Parathyroid adenoma (tissue), 2 donors: ENCODE measurements at regions not wholly inside any gene's neighbourhood (a gene's known extent, or its start where the extent isn't known, plus 50 kb on each side); places are given as distances from the start of the nearest gene placed in this dataset.

Experiments used
- H2AFZ ChIP-seq: fragments of 300-600 bp; sonication (generic); one replicate; pipeline ENCODE4 v1.7.0; 2017; ENCODE audit warnings: antibody characterized with exemption, mild to moderate bottlenecking
- H3K27ac ChIP-seq: fragments of 300-600 bp; sonication (generic); one replicate; pipeline ENCODE4 v1.7.0; 2017
- H3K27me3 ChIP-seq: fragments of 300-600 bp; sonication (generic); one replicate; pipeline ENCODE4 v1.7.0; 2017; ENCODE audit warnings: low read length; ENCODE audit not compliant: control insufficient read depth, insufficient read depth
- H3K36me3 ChIP-seq: fragments of 300-600 bp; sonication (generic); one replicate; pipeline ENCODE4 v1.7.0; 2017; ENCODE audit warnings: low read length; ENCODE audit not compliant: control insufficient read depth, insufficient read depth
- H3K4me1 ChIP-seq: fragments of 300-600 bp; sonication (generic); one replicate; pipeline ENCODE4 v1.7.0; 2017; ENCODE audit warnings: control low read depth
- H3K4me2 ChIP-seq: fragments of 300-600 bp; sonication (generic); one replicate; pipeline ENCODE4 v1.7.0; 2017; ENCODE audit warnings: low read length
- H3K4me3 ChIP-seq: fragments of 300-600 bp; sonication (generic); one replicate; pipeline ENCODE4 v1.7.0; 2017; ENCODE audit warnings: low read depth, low read length
- H3K79me2 ChIP-seq: fragments of 300-600 bp; sonication (generic); one replicate; pipeline ENCODE4 v1.7.0; 2017; ENCODE audit warnings: control low read depth
- H3K9ac ChIP-seq: fragments of 300-600 bp; sonication (generic); one replicate; pipeline ENCODE4 v1.7.0; 2017; ENCODE audit warnings: mild to moderate bottlenecking
- H3K9me3 ChIP-seq: fragments of 300-600 bp; sonication (generic); one replicate; pipeline ENCODE4 v1.7.0; 2017; ENCODE audit warnings: low read length; ENCODE audit not compliant: control insufficient read depth
- CTCF ChIP-seq: fragments of 300-600 bp; sonication (generic); IDR thresholded peaks from one replicate; pipeline ENCODE4 v1.7.0; 2017; ENCODE audit warnings: antibody characterized with exemption, mild to moderate bottlenecking
- donor health status: primary hyperparathyroidism.

GRCh38 chr21:16789636-16790035 lies 723.2 kb upstream of the CXADR start:
- Histone ChIP-seq H3K4me3 (no peak overlapping the region), H3K27ac (no peak overlapping the region), H3K9me3 (no peaks in the 10 kb centered on the region), H3K4me1 (no peaks in the 10 kb centered on the region), H3K36me3 (no peaks in the 10 kb centered on the region), H2AFZ (no peak overlapping the region), H3K4me2 (no peak overlapping the region), H3K9ac (no peak overlapping the region), H3K79me2 (no peaks in the 10 kb centered on the region), H3K27me3 (no peaks in the 10 kb centered on the region)
- no peak for TF ChIP-seq CTCF

GRCh38 chr21:16792101-16792500 lies 720.7 kb upstream of the CXADR start:
- no peak overlapping the region for H3K27ac ChIP-seq
- no peaks in the 10 kb centered on the region for H3K4me1 ChIP-seq
- no peak overlapping the region for H2AFZ ChIP-seq
- H3K9ac ChIP-seq = no peak overlapping the region
- H3K4me3 ChIP-seq = no peak overlapping the region
- H3K27me3 ChIP-seq = no peaks in the 10 kb centered on the region
- no peak for TF ChIP-seq CTCF
- no peaks in the 10 kb centered on the region for H3K79me2 ChIP-seq
- H3K4me2 ChIP-seq = no peak overlapping the region
- H3K36me3 ChIP-seq = no peaks in the 10 kb centered on the region
- H3K9me3 ChIP-seq = no peaks in the 10 kb centered on the region

GRCh38 chr21:16794950-16795349 lies 717.9 kb upstream of the CXADR start:
- no peaks in the 10 kb centered on the region for H3K36me3 ChIP-seq
- H3K27ac ChIP-seq = no peak overlapping the region
- H3K4me1 ChIP-seq = no peaks in the 10 kb centered on the region
- H3K9me3 ChIP-seq = no peaks in the 10 kb centered on the region
- no peaks in the 10 kb centered on the region for H3K27me3 ChIP-seq
- H3K4me3 ChIP-seq = no peak overlapping the region
- H3K4me2 ChIP-seq = no peak overlapping the region
- no peak overlapping the region for H3K9ac ChIP-seq
- no peak overlapping the region for H2AFZ ChIP-seq
- H3K79me2 ChIP-seq = no peaks in the 10 kb centered on the region
- no peak for TF ChIP-seq CTCF

GRCh38 chr21:16796776-16797175 lies 716.1 kb upstream of the CXADR start:
- Histone ChIP-seq H3K9ac (no peak overlapping the region), H3K27ac (no peak overlapping the region), H3K4me2 (no peak overlapping the region), H3K9me3 (no peaks in the 10 kb centered on the region), H3K79me2 (no peaks in the 10 kb centered on the region), H2AFZ (no peak overlapping the region), H3K4me1 (no peaks in the 10 kb centered on the region), H3K27me3 (no peaks in the 10 kb centered on the region), H3K4me3 (no peak overlapping the region), H3K36me3 (no peaks in the 10 kb centered on the region)
- TF ChIP-seq CTCF = no peak

GRCh38 chr21:16797540-16797939 lies 715.3 kb upstream of the CXADR start:
- no peak overlapping the region for H3K4me2 ChIP-seq
- no peak overlapping the region for H3K9ac ChIP-seq
- no peaks in the 10 kb centered on the region for H3K36me3 ChIP-seq
- no peaks in the 10 kb centered on the region for H3K79me2 ChIP-seq
- H3K4me1 ChIP-seq = no peaks in the 10 kb centered on the region
- no peak overlapping the region for H2AFZ ChIP-seq
- H3K27ac ChIP-seq = no peak overlapping the region
- no peak for TF ChIP-seq CTCF
- H3K27me3 ChIP-seq = no peaks in the 10 kb centered on the region
- no peaks in the 10 kb centered on the region for H3K9me3 ChIP-seq
- H3K4me3 ChIP-seq = no peak overlapping the region
